Mesenchymal stem cell (in vitro differentiated cells and primary cell): ENCODE measurements at regions not wholly inside any gene's neighbourhood (a gene's known extent, or its start where the extent isn't known, plus 50 kb on each side); places are given as distances from the start of the nearest gene placed in this dataset.

Experiments used
- DNase-seq: peaks from one replicate; pipeline ENCODE4 v3.0.0-alpha.2; 2013
- H2AFZ ChIP-seq: one replicate; pipeline ENCODE4 v1.6.1; 2013; ENCODE audit warnings: low read depth, mild to moderate bottlenecking, control low read depth, inconsistent platforms, low read length, moderate library complexity
- H2AK5ac ChIP-seq: 2 replicates; pipeline ENCODE4 v1.6.1; 2013; ENCODE audit warnings: low read length, moderate library complexity, mild to moderate bottlenecking, inconsistent platforms; ENCODE audit not compliant: severe bottlenecking
- H2BK120ac ChIP-seq: one replicate; pipeline ENCODE4 v1.6.1; 2013; ENCODE audit warnings: low read depth, mild to moderate bottlenecking, inconsistent platforms, low read length, moderate library complexity
- H2BK12ac ChIP-seq, 2 experiments: one replicate each; pipeline ENCODE4 v1.6.1; 2013; ENCODE audit warnings: inconsistent platforms in 2 of 2, low read length in 2 of 2, mild to moderate bottlenecking in 2 of 2, moderate library complexity in 2 of 2, control low read depth in 1 of 2
- H2BK15ac ChIP-seq: one replicate; pipeline ENCODE4 v1.6.1; 2013; ENCODE audit warnings: mild to moderate bottlenecking, low read depth, inconsistent platforms; ENCODE audit not compliant: poor library complexity, severe bottlenecking
- H2BK5ac ChIP-seq: 2 replicates; pipeline ENCODE4 v1.6.1; 2013; ENCODE audit warnings: low read depth, mild to moderate bottlenecking, low read length, control low read depth, inconsistent platforms; ENCODE audit not compliant: poor library complexity, severe bottlenecking
- H3K14ac ChIP-seq, 2 experiments: one replicate each; pipeline ENCODE4 v1.6.1; 2013; ENCODE audit warnings: inconsistent platforms in 2 of 2, low read length in 2 of 2, control low read depth in 1 of 2, mild to moderate bottlenecking in 1 of 2, moderate library complexity in 1 of 2
- H3K18ac ChIP-seq, 2 experiments: one replicate each; pipeline ENCODE4 v1.6.1; 2013; ENCODE audit warnings: inconsistent platforms in 2 of 2, low read length in 2 of 2, control low read depth in 1 of 2, low read depth in 1 of 2, mild to moderate bottlenecking in 1 of 2
- H3K23ac ChIP-seq, 2 experiments: one replicate each; pipeline ENCODE4 v1.6.1; 2013; ENCODE audit warnings: inconsistent platforms in 2 of 2, low read length in 2 of 2, mild to moderate bottlenecking in 2 of 2, moderate library complexity in 2 of 2, control low read depth in 1 of 2
- H3K27ac ChIP-seq: 2 replicates; pipeline ENCODE4 v1.5.1; 2013; ENCODE audit warnings: mild to moderate bottlenecking, moderate library complexity, low read length, control low read depth, inconsistent platforms; ENCODE audit not compliant: poor library complexity, severe bottlenecking
- H3K27me3 ChIP-seq, 2 experiments: 2 replicates each; pipeline versions ENCODE4 v1.6.1 to v1.7.0; 2013; ENCODE audit warnings: low read length in 2 of 2, mild to moderate bottlenecking in 2 of 2, moderate library complexity in 2 of 2, control low read depth in 1 of 2, inconsistent platforms in 1 of 2; ENCODE audit not compliant: control insufficient read depth in 1 of 2, insufficient read depth in 1 of 2
- H3K36me3 ChIP-seq, 2 experiments: 2 replicates each; pipeline versions ENCODE4 v1.6.1 to v1.7.0; 2013; ENCODE audit warnings: low read length in 2 of 2, control low read depth in 1 of 2, inconsistent platforms in 1 of 2, low read depth in 1 of 2, mild to moderate bottlenecking in 1 of 2; ENCODE audit not compliant: insufficient read depth in 2 of 2, control insufficient read depth in 1 of 2
- H3K4ac ChIP-seq, 2 experiments: one replicate each; pipeline ENCODE4 v1.6.1; 2013; ENCODE audit warnings: inconsistent platforms in 2 of 2, low read length in 2 of 2, mild to moderate bottlenecking in 2 of 2, moderate library complexity in 2 of 2, control low read depth in 1 of 2, low read depth in 1 of 2
- H3K4me1 ChIP-seq: 2 replicates; pipeline ENCODE4 v1.6.1; 2013; ENCODE audit warnings: low read depth, low read length, control low read depth; ENCODE audit not compliant: control insufficient read depth, insufficient read depth
- H3K4me2 ChIP-seq: 2 replicates; pipeline ENCODE4 v1.6.1; 2013; ENCODE audit warnings: low read length, mild to moderate bottlenecking, inconsistent platforms; ENCODE audit not compliant: poor library complexity, severe bottlenecking
- H3K4me3 ChIP-seq, 2 experiments: 2 replicates each; pipeline versions ENCODE4 v1.5.1 to v1.7.0; 2013; ENCODE audit warnings: low read length in 2 of 2, mild to moderate bottlenecking in 2 of 2, control low read depth in 1 of 2, low read depth in 1 of 2; ENCODE audit not compliant: insufficient read depth in 1 of 2
- H3K79me1 ChIP-seq: replicated peaks from 2 replicates; pipeline ENCODE4 v1.6.1; 2013; ENCODE audit warnings: mild to moderate bottlenecking, control low read depth, low read length, inconsistent platforms; ENCODE audit not compliant: poor library complexity, severe bottlenecking
- H3K9ac ChIP-seq: 2 replicates; pipeline ENCODE4 v1.7.0; 2013; ENCODE audit warnings: mild to moderate bottlenecking, low read length, moderate library complexity
- H3K9me3 ChIP-seq: 2 replicates; pipeline ENCODE4 v1.7.0; 2013; ENCODE audit warnings: mild to moderate bottlenecking, low read length; ENCODE audit not compliant: control insufficient read depth
- H4K8ac ChIP-seq: one replicate; pipeline ENCODE4 v1.6.1; 2013; ENCODE audit warnings: inconsistent platforms, mild to moderate bottlenecking, low read length, moderate library complexity
- H4K91ac ChIP-seq: one replicate; pipeline ENCODE4 v1.6.1; 2013; ENCODE audit warnings: mild to moderate bottlenecking, low read length, inconsistent platforms
- WGBS: methylation state at CpG from one replicate; pipeline ENCODE4 v1.1.7; 2013; ENCODE audit warnings: mixed read lengths; 5-methylcytosine and 5-hydroxymethylcytosine counted together

DNA sequence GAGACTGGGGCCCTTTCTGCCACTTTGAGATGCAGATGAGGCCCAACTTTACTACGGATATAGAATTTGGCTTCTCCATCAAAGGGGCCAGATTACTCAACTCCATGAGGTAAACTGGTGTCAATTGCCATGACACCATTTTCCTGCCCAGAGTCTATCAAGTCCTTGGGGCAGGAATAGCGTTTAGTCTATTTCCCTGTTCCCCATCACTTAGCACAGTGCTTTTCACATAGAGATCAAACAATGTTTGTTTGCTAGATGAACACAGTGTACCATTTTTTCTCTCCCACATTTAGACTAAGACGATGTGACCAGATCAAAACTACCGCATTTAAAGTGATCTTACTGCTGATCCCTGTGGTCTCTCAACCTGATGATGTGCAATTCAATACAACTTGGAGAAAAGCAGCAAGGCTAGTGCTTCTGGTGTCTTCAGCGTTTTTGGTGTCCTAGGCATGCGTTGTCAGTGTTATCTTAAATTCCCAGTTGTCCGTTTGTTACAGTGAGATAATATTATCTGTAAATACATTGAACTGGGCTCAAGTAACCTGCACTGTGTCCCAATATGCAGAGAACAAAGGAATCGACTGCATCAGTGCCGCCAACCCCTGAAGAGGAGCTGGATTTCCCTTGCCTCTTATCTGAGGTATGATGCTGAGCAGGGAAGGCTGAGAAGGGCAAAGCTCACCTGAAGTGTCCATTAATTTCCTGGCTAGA, 446.2 kb downstream of the PLK2 start:
- 96% methylated on average over 9 of the region's 9 CpGs for WGBS
- Histone ChIP-seq H4K91ac (no peak overlapping the region), H2BK12ac (no peak overlapping the region), H4K8ac (no peak overlapping the region), H2AK5ac (no peak overlapping the region), H3K9ac (no peak overlapping the region), H3K4me1 (no peaks in the 10 kb centered on the region), H3K36me3 (no peaks in the 10 kb centered on the region), H3K18ac (no peak overlapping the region), H3K79me1 (no peaks in the 10 kb centered on the region), H3K4me3 (no peak overlapping the region), H2AFZ (no peak overlapping the region), H3K14ac (no peak overlapping the region), H3K4me2 (no peak overlapping the region), H3K9me3 (no peaks in the 10 kb centered on the region), H3K4ac (no peak overlapping the region), H3K23ac (no peak overlapping the region), H2BK120ac (no peak overlapping the region), H2BK5ac (no peak overlapping the region), H3K27ac (no peak overlapping the region), H2BK15ac (no peak overlapping the region), H3K27me3 (no peaks in the 10 kb centered on the region)
- no peak for DNase-seq

- no peak overlapping the region for H2BK120ac ChIP-seq
- H3K18ac ChIP-seq, result no peak overlapping the region
- H2BK5ac ChIP-seq, result no peak overlapping the region
- no peaks in the 10 kb centered on the region for H3K79me1 ChIP-seq
- 95% methylated on average over 2 of the region's 3 CpGs for WGBS
- H3K9ac ChIP-seq, result no peak overlapping the region
- no peak overlapping the region for H2AFZ ChIP-seq
- H3K9me3 ChIP-seq, result no peaks in the 10 kb centered on the region
- no peak for DNase-seq
- no peak overlapping the region for H2AK5ac ChIP-seq
- no peak overlapping the region for H3K4me3 ChIP-seq
- no peak overlapping the region for H4K91ac ChIP-seq
- H3K4me1 ChIP-seq, result no peaks in the 10 kb centered on the region
- H3K36me3 ChIP-seq, result no peaks in the 10 kb centered on the region
- H4K8ac ChIP-seq, result no peak overlapping the region
- H3K27me3 ChIP-seq, result no peaks in the 10 kb centered on the region
- H3K14ac ChIP-seq, result no peak overlapping the region
- no peak overlapping the region for H3K27ac ChIP-seq
- H3K23ac ChIP-seq, result no peak overlapping the region
- no peak overlapping the region for H2BK15ac ChIP-seq
- H2BK12ac ChIP-seq, result no peak overlapping the region
- no peak overlapping the region for H3K4me2 ChIP-seq
- no peak overlapping the region for H3K4ac ChIP-seq
Measured at GRCh38 chr5:58012801-58013315, 447.0 kb downstream of the PLK2 start.

DNA sequence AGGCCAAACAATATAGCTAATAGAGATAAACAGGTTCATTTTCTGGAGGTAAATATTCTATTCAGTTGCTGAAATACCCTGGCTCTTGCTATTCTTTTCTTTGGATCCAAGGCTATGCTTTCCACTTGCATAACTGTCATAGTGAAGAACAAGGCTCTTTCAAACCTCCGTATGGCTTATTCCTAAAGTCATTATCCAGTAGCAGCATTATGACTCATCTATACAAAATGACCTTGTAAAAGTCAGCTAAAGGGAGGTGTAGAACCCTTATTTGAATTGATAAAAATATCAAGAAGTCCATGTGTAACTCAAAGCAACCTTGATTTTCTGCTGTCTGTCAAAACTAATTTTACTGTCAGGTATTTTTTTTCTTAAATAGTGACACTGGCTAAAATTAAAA, 447.8 kb downstream of the PLK2 start:
- no peak overlapping the region for H4K8ac ChIP-seq
- no peaks in the 10 kb centered on the region for H3K79me1 ChIP-seq
- no peak overlapping the region for H3K4ac ChIP-seq
- no peak overlapping the region for H3K23ac ChIP-seq
- H2BK15ac ChIP-seq, result no peak overlapping the region
- no peak overlapping the region for H3K27ac ChIP-seq
- H3K4me2 ChIP-seq, result no peak overlapping the region
- no peak overlapping the region for H2BK5ac ChIP-seq
- no peak overlapping the region for H2BK12ac ChIP-seq
- no peak overlapping the region for H3K18ac ChIP-seq
- no peak overlapping the region for H3K14ac ChIP-seq
- no peak overlapping the region for H2AK5ac ChIP-seq
- no peak overlapping the region for H4K91ac ChIP-seq
- H3K9me3 ChIP-seq, result no peaks in the 10 kb centered on the region
- no peak overlapping the region for H3K9ac ChIP-seq
- H3K27me3 ChIP-seq, result no peaks in the 10 kb centered on the region
- H3K4me3 ChIP-seq, result no peak overlapping the region
- no peak overlapping the region for H2BK120ac ChIP-seq
- DNase-seq, result peak; percentile 17
- 40% methylated on average over 1 of the region's 1 CpG for WGBS
- no peaks in the 10 kb centered on the region for H3K36me3 ChIP-seq
- no peaks in the 10 kb centered on the region for H3K4me1 ChIP-seq
- H2AFZ ChIP-seq, result no peak overlapping the region

- no peak for DNase-seq
- Histone ChIP-seq H4K8ac (no peak overlapping the region), H3K36me3 (no peaks in the 10 kb centered on the region), H2BK5ac (no peak overlapping the region), H3K4me2 (no peak overlapping the region), H3K9me3 (no peaks in the 10 kb centered on the region), H2AFZ (no peak overlapping the region), H2BK12ac (no peak overlapping the region), H3K4ac (no peak overlapping the region), H3K4me3 (no peak overlapping the region), H2BK120ac (no peak overlapping the region), H3K27me3 (no peaks in the 10 kb centered on the region), H3K79me1 (no peaks in the 10 kb centered on the region), H4K91ac (no peak overlapping the region), H3K18ac (no peak overlapping the region), H3K14ac (no peak overlapping the region), H3K9ac (no peak overlapping the region), H3K23ac (no peak overlapping the region), H3K4me1 (no peaks in the 10 kb centered on the region), H2BK15ac (no peak overlapping the region), H3K27ac (no peak overlapping the region), H2AK5ac (no peak overlapping the region)
- WGBS, result 93% methylated on average over 3 of the region's 4 CpGs
Measured at GRCh38 chr5:58011301-58011700, 448.6 kb downstream of the PLK2 start.
